Prostate gland (tissue), 2 donors: ENCODE measurements at regions not wholly inside any gene's neighbourhood (a gene's known extent, or its start where the extent isn't known, plus 50 kb on each side); places are given as distances from the start of the nearest gene placed in this dataset.

Experiments
- DNase-seq: peaks from one replicate; pipeline ENCODE4 v3.0.0-alpha.2; 2019; ENCODE audit warnings: low spot score
- H3K27ac ChIP-seq, 2 donors: fragments of 200-600 bp; sonication (generic); 2 replicates each; pipeline ENCODE4 v1.5.1; 2017 to 2019
- H3K27me3 ChIP-seq: fragments of 200-600 bp; sonication (generic); replicated peaks from 2 replicates; pipeline ENCODE4 v1.5.1; 2019; ENCODE audit not compliant: insufficient read depth
- H3K36me3 ChIP-seq, 2 donors: fragments of 200-600 bp; sonication (generic); 1 replicate in 1 of 2; 2 replicates in 1 of 2; pipeline versions ENCODE4 v1.5.1 to v1.8.1; 2017 to 2019
- H3K4me1 ChIP-seq: fragments of 200-600 bp; sonication (generic); replicated peaks from 2 replicates; pipeline ENCODE4 v1.5.1; 2019
- H3K4me3 ChIP-seq, 2 donors: fragments of 200-600 bp; sonication (generic); 2 replicates each; pipeline ENCODE4 v1.5.1; 2017 to 2019
- H3K9me3 ChIP-seq: fragments of 200-600 bp; sonication (generic); 2 replicates; pipeline ENCODE4 v1.5.1; 2017
- POLR2A ChIP-seq: fragments of 450-650 bp; IDR thresholded peaks from one replicate; pipeline ENCODE4 v1.6.1; 2016; ENCODE audit warnings: antibody characterized with exemption, mild to moderate bottlenecking
- POLR2AphosphoS5 ChIP-seq: sonication (generic); formaldehyde crosslinking; IDR thresholded peaks from one replicate; pipeline ENCODE4 v1.6.1; 2017; ENCODE audit warnings: antibody characterized with exemption
- WGBS: methylation state at CpG from one replicate; pipeline ENCODE4 v1.1.5; 2018; 5-methylcytosine and 5-hydroxymethylcytosine counted together
- intact Hi-C: fragments of 100-400 bp; cut with DNase I; formaldehyde crosslinking; loops from one replicate; pipeline ENCODE4 v1.14.2; 2022
- TF ChIP-seq, protein P1 (sequence below), 4 experiments: fragments of 200-600 bp in 2 of 4; fragments of 450-650 bp in 2 of 4; sonication (generic) in 2 of 4; IDR thresholded peaks; 1 replicate in 3 of 4; 2 replicates in 1 of 4; pipeline ENCODE4 v1.5.1; 2016 to 2019; ENCODE audit warnings: antibody characterized with exemption in 4 of 4, mild to moderate bottlenecking in 2 of 4, moderate library complexity in 2 of 4

DNA sequence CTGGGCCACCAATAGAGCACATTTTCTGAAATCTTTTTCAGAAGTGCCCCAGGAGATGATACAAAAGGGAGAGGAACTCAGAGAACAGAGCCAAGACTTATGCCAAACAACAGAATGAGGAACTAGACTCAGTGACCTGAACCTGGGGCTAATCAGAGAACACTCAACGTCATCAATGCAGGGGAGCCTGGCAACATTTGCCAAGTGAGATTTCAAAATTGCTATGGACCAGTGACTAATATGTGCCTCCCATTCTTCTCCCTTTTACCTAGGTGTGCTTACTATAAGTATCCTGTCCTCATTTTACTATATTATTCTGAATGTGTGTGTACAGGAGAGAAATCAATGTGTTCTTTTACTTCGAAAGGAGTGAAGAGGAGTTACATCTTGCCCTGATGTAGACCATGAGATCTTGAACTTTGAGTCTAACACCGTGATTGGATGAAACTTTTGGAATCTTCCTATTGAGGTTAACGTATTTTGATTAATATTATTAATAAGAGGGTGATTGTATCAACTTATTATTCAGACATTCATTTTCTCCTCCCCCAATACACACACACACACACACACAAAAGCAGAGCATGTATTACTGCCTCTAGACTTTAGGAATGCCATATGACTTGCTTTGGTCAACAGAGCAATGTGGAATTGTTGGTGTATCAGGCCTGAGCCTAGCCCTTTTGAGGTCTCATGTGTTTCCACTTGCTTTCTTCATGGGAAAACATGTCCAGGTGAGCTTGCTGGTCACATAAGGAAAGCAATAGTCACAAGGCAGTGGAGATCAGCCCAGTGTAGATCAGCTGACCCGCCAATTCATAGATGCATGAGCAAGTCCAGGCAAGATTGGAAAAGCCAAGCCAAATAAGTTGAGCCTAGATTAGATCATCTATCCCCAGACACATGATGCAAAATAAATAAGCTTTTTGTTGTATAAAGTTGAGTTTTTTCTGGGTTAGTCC, 80.3 kb upstream of the ETS2 start:
- WGBS, result 89% methylated on average over 5 of the region's 5 CpGs
- Histone ChIP-seq H3K27me3 (no peaks in the 10 kb centered on the region), H3K4me1 (no peaks in the 10 kb centered on the region), H3K4me3 (no peak overlapping the region), H3K27ac (no peak overlapping the region), H3K9me3 (no peaks in the 10 kb centered on the region), H3K36me3 (no peaks in the 10 kb centered on the region)
- DNase-seq, result no peak
- TF ChIP-seq POLR2A (no peak), POLR2AphosphoS5 (no peak)
- TF ChIP-seq, protein P1, sequence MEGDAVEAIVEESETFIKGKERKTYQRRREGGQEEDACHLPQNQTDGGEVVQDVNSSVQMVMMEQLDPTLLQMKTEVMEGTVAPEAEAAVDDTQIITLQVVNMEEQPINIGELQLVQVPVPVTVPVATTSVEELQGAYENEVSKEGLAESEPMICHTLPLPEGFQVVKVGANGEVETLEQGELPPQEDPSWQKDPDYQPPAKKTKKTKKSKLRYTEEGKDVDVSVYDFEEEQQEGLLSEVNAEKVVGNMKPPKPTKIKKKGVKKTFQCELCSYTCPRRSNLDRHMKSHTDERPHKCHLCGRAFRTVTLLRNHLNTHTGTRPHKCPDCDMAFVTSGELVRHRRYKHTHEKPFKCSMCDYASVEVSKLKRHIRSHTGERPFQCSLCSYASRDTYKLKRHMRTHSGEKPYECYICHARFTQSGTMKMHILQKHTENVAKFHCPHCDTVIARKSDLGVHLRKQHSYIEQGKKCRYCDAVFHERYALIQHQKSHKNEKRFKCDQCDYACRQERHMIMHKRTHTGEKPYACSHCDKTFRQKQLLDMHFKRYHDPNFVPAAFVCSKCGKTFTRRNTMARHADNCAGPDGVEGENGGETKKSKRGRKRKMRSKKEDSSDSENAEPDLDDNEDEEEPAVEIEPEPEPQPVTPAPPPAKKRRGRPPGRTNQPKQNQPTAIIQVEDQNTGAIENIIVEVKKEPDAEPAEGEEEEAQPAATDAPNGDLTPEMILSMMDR (IDR thresholded peaks at IDR 0.05), result no peak
- intact Hi-C loops, result no loop called here

DNA sequence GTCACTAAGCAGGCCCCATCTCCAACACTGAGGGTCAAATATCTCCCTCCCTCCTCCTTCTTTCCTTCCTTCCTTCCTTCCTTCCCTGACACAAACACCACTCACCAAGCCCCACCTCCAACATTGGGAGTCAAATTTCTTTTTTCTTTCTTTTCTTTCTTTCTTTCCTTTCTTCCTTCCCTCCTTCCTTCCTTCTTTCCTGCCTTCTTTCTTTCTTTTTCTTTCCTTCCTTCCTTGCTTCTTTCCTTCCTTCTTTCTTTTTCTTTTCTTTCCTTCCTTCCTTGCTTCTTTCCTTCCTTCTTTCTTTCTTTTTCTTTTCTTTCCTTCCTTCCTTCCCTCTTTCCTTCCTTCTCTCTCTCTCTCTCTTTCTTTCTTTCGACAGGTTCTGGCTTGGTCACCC, 79.2 kb upstream of the ETS2 start:
- no peak for DNase-seq
- TF ChIP-seq POLR2A (no peak), POLR2AphosphoS5 (no peak)
- TF ChIP-seq, protein P1 (IDR thresholded peaks at IDR 0.05), result no peak
- intact Hi-C loops, result no loop called here
- no peaks in the 10 kb centered on the region for H3K27me3 ChIP-seq
- H3K9me3 ChIP-seq, result no peaks in the 10 kb centered on the region
- H3K27ac ChIP-seq, result no peak overlapping the region
- H3K4me1 ChIP-seq, result no peaks in the 10 kb centered on the region
- H3K4me3 ChIP-seq, result no peak overlapping the region
- WGBS, result 82% methylated on average over 1 of the region's 1 CpG
- H3K36me3 ChIP-seq, result no peaks in the 10 kb centered on the region

DNA sequence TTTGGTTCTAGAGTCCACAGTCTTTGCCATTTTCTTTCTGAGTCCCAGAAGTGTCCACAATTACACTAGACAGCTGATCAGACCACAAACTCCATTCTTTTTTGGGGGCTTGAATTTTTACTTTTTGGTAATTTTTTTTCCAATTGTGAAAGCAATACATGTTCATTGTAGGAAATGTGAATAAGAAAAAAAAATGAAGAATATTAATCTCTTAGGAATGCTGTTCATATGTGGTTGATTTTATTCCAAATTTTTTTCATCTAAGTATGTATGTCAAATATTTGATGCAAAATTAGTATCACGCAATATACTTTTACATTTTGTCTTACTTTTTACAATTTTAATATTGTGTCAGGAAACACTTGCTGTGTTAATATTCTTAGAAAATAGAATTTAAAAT, 76.4 kb upstream of the ETS2 start:
- Histone ChIP-seq H3K9me3 (no peaks in the 10 kb centered on the region), H3K4me3 (no peak overlapping the region), H3K27ac (no peak overlapping the region), H3K36me3 (no peaks in the 10 kb centered on the region), H3K27me3 (no peaks in the 10 kb centered on the region), H3K4me1 (no peaks in the 10 kb centered on the region)
- intact Hi-C loops, result no loop called here
- WGBS, result 96% methylated on average over 1 of the region's 1 CpG
- DNase-seq, result no peak
- TF ChIP-seq, protein P1 (IDR thresholded peaks at IDR 0.05), result no peak
- no peak for TF ChIP-seq POLR2AphosphoS5
- no peak for TF ChIP-seq POLR2A

DNA sequence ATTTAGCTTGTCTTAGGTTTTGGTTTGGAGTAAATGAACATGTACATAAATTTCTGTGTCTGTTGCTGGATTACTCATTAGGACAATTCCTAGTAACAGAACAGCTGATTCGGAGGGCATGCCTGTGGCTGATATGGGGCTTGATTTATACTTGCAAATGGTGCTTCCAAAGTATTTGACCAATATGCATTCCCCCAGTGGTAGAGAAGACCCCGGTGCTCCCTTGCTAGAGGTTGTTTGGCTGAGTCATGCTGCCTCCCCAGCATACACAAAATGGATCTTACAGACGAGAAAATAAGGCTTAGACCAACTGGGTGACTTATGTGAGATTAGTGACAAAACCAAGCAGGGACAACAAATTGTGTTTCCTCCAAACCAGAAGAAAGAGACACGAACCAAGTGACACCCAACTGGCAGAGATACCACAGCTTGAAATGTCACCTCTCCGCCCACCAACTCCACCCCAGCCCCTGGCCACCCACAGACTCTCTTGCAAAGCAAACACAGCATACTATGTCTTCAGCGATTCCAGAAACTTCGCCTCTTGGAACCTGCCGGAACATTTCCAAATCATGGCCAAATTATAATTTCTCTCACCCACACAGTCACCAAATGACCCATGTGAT, 75.9 kb upstream of the ETS2 start:
- Histone ChIP-seq H3K9me3 (no peaks in the 10 kb centered on the region), H3K4me3 (no peak overlapping the region), H3K36me3 (no peaks in the 10 kb centered on the region), H3K27me3 (no peaks in the 10 kb centered on the region), H3K27ac (no peak overlapping the region), H3K4me1 (no peaks in the 10 kb centered on the region)
- intact Hi-C loops, result no loop called here
- no peak for DNase-seq
- 58% methylated on average over 8 of the region's 8 CpGs for WGBS
- TF ChIP-seq POLR2AphosphoS5 (no peak), POLR2A (no peak)
- TF ChIP-seq, protein P1 (IDR thresholded peaks at IDR 0.05), result no peak
